GM13976 (cell line): ENCODE measurements at regions not wholly inside any gene's neighbourhood (a gene's known extent, or its start where the extent isn't known, plus 50 kb on each side); places are given as distances from the start of the nearest gene placed in this dataset.

Source experiments
- DNase-seq: peaks from one replicate; pipeline ENCODE4 v3.0.0; 2012; ENCODE audit warnings: low spot score
- CTCF ChIP-seq: IDR thresholded peaks from 2 replicates; pipeline ENCODE4 v1.5.1; 2012; ENCODE audit warnings: borderline replicate concordance, mild to moderate bottlenecking; ENCODE audit not compliant: insufficient read depth; ENCODE audit errors: extremely low read depth, missing control alignments, control extremely low read depth
- in situ Hi-C: fragments of 300-500 bp; cut with MboI; formaldehyde crosslinking; loops from one replicate; pipeline ENCODE4 v1.12.0; 2022; ENCODE audit warnings: low sequenced_read_pairs, mixed read lengths, inconsistent platforms; ENCODE audit not compliant: unreplicated experiment

GRCh38 chr9:90538566-90538965, 104.1 kb downstream of the DIRAS2 start:
- TF ChIP-seq CTCF, result no peak
- no peak for DNase-seq
- in situ Hi-C loops, result no loop called here

- TF ChIP-seq CTCF, result no peak
- in situ Hi-C loops, result no loop called here
- DNase-seq, result no peak
Observed at GRCh38 chr9:90539286-90539685, 103.3 kb downstream of the DIRAS2 start.

- no peak for TF ChIP-seq CTCF
- no peak for DNase-seq
- in situ Hi-C loops, result no loop called here
Observed at GRCh38 chr9:90540734-90541133, 101.9 kb downstream of the DIRAS2 start.

- no peak for DNase-seq
- TF ChIP-seq CTCF, result no peak
- in situ Hi-C loops, result no loop called here
Observed at GRCh38 chr9:90544488-90544887, 98.1 kb downstream of the DIRAS2 start.

- no peak for TF ChIP-seq CTCF
- DNase-seq, result no peak
Observed at GRCh38 chr9:90546200-90546599, 96.4 kb downstream of the DIRAS2 start.

GRCh38 chr9:90547896-90548295, 94.7 kb downstream of the DIRAS2 start:
- no peak for TF ChIP-seq CTCF
- DNase-seq, result no peak
- in situ Hi-C loops, result no loop called here

More at GRCh38 chr9:90546200-90546599, 96.4 kb downstream of the DIRAS2 start:
- in situ Hi-C loops, result no loop called here

GRCh38 chr9:90552317-90552716, 90.3 kb downstream of the DIRAS2 start:
- peak; percentile 37 for DNase-seq
- in situ Hi-C loops, result no loop called here

More at GRCh38 chr9:90552317-90552716, 90.3 kb downstream of the DIRAS2 start:
- no peak for TF ChIP-seq CTCF
